NCI-H1930 (cell line): ENCODE measurements at regions not wholly inside any gene's neighbourhood (a gene's known extent, or its start where the extent isn't known, plus 50 kb on each side); places are given as distances from the start of the nearest gene placed in this dataset.

Experiments used
- DNase-seq, 2 experiments: peaks; one replicate each; lab custom pipeline; 2025; lab: John Stamatoyannopoulos, UW

DNA sequence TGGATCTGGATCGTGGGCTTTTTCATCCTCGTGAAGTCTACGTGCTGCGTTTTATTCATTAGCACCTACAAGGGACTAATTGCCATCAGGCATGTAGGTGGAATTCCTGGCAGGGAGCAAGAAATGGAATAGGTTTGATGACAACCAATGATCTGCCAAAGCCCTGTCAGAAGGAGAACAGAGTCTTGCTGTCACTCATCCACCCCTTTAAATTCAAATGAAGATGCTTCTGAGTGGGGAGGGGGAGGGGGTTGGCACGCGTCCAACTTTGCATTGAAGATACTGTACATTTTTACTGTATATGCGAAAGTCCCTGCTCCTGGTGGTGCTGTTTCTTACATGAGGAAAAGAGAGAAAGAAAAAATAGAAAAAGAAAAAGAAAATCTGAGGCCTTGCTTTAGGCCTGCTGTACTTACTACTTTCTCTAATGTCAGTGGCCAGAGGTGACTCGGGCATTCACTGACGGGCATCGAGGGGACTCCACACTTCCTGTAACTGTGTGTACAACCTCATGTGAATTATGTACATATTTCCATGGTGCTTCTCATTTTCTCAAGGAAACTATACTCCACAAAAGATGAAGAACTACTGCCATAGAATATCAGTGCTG, 569.1 kb downstream of the INHBA start:
- no peak for DNase-seq

DNA sequence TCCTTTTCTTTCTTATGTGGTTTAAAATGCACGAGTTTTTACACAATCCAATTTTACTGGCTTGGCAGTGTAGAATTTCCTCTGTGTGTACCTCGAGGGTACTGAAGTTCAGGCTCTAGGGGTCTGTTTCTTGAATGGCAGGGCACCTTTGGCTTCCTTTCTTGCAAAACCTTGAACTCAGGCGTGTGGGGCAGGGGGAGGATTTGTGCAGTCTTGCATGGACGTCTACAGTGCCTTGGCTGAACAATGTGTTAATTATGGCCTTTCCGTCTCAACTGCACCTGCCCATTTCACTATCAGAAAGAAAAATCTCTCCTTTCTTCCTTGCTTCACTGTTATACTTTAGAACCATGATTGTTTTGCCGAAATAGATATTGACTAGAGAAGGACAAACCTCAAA, 570.9 kb downstream of the INHBA start:
- no peak for DNase-seq

DNA sequence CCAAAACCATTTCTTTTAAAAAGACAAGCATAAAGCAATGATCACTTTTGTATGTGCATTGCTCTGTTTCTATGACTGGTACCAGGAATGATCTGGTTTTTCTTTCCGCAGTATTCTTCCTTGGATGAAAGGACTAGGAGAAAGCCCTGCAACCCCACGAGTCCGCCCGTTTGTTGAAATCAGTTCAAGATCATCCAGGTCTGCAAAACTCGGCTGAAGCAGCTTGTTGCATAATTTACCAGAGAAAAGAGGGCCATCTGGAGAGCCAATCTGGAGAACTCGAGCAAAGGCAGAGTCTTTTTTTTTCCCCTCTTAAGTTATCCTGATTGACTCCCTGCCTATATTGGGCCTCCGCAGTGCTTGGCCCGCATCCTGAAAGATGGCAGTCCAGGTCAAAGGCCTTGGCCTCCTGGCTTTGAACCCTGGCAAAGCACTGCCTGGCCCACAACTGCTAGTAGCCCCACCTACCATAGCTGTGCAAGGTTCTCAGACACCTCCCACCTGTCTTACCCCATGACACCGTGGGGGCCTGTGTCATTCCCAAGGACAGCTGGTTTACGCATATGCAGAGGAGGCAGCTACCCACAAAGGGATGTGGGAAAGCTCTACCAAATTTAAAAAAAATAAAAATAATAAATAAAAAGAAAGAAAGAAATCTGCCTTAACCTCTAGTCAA, 572.2 kb downstream of the INHBA start:
- DNase-seq = no peak

DNA sequence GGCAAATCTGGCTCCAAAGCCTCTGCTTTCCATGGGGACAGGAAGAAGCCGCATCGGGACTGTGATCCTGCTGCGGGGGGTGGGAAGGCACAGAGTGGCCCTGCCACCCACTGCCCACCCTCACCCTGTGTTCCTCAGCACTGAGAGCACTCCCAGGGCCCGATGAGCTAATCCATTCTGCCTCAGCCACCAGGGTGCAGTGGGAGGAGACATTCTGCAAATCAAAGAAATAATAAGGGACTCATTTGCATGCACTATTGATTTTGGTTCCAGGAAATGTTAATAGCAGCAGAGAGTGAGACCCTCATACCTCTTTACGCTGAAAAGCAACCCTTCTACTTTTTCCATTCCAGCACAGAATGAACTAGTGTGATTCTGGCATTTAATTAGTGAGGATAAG, 572.8 kb downstream of the INHBA start:
- DNase-seq = no peak

DNA sequence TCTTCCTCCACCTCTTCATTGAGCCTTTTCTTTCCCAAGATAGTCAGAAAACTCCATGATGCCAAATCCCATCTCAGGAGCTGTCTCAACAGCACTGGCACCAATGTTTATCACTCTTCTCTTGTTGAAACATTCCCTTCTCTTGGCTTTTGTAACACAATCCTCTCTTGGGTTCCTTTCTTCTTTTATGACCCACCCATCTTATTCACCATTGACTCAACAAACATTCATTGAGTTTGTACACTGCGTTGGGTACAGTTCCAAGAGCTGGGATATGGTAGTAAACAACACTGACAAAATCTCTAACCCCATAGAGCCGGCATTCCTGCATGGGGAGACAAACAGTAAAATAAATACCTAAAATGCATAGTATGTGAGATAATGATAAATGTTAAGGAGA, 577.5 kb downstream of the INHBA start:
- no peak for DNase-seq

DNA sequence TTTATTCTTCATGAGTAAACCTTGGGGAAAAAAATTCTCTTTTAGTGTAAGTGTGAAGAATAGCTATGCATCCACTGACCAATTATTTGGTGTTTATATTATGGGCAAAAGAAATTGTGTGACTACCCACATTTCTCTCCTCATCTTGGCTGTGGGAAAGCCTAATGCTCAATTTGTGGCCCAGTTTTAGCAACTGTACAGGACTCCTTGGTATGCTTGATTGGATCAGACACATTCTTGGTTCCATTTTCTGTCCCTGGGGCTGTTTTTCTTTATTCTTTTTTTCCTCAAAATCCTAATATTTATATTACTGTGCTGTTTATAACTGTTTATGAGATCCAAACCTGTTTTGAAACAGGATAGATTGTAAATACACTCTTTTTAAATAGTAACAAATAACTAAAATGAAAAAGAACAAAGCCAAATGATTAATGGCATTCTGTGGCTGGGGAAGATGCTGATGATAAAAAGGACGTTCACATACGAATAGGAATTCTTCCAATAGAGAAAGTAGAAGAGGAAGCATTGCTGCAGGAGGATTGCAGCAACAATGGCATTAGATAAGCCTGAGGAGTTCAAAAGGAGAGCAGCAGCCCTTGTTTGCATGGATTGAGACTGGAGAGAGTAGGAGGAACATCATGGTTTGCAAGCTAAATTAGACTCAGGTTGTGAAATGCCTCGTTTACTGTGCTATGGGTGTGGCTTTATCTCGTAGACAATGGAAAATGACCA, 580.5 kb downstream of the INHBA start:
- no peak for DNase-seq

DNA sequence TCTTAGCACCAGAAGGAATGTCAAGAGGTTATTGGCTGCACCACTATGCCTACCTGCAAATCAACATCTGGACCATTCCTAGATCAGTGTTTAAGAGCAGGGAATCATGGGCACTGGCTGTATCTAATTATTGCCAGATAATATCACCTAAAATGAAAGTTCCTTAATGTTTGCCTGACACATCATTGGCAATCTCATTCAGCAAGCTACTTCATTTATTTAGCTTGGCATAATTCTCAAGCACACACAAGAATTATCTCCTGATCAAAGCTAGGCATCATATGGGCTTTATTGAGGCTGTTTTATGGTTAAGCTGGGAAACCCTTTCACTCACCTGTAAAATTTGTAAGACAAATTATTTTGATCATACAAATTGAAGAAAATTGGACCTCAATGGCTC, 581.7 kb downstream of the INHBA start:
- DNase-seq = no peak

DNA sequence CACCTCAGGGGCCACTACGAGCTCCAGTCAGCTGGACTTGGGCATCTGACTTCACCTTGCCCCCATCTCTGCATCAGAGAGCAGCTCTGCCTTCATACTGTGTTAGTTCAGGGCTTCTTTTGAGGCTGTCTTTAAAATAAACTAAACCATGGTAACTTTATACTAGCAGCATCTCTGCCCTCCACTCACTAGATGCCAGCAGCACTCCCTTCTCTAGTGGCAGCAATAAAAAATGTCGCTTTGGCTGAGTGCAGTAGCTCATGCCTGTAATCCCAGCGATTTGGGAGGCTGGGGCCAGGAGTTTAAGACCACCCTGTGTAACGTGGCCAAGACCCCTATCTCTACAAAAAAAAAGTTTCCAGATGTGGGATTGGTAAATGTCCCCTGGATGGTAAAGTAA, 584.4 kb downstream of the INHBA start:
- DNase-seq = no peak

DNA sequence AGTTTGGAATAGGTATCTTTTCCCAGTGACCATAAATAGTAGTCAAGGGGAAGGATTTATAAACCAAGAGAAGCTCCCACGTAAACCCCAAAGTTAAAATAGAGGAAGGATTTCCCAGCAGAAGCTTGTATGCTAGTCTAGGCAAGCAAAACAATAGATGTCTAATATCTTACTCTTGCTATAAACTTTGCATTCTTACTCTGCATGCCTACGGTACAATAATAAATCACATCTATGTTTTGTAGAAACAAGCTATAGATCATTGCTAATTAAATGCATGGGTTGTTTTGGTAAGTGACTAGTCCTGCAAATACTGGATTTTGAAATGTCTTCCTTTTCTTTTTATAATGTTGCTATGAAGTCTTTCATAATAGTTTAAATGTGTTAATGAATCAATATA, 585.5 kb downstream of the INHBA start:
- no peak for DNase-seq

DNA sequence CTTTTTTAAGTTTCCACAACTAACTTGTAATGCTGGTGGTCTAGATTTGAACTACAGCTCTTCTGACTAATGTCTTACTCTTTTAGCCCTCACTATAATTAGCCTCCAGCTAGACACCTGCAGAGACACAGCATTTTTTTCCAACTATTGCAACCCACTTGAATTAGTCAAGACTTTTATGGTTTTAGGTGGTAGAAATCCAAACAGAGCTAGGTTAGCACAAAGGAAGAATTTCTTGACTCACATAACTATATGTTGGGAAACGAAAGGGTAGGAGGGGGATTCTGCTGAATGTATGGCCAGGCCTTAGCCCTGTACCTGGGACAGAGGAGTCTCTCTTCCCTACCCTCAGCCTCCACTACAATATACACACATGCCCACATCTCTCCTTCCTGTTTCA, 586.1 kb downstream of the INHBA start:
- DNase-seq = no peak

DNA sequence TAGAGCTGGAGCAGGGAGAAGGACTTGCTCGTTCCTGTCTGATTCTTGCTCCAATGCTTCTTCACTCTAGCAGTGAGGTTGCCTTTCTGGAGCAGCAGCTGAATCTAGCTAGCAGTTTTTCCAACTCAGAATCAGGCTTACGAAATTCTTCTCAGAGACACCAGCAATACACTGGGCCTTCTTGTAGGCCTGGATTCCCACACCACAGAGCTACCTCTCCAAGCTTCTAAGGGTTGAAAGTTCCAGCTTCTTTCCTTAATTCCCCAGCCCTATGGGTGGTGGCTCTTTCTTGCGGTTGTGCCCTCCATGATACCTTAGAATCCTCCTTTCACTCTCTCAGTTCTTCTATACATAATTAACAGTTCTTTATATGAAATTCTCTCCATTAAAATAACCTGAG, 586.6 kb downstream of the INHBA start:
- DNase-seq = no peak

DNA sequence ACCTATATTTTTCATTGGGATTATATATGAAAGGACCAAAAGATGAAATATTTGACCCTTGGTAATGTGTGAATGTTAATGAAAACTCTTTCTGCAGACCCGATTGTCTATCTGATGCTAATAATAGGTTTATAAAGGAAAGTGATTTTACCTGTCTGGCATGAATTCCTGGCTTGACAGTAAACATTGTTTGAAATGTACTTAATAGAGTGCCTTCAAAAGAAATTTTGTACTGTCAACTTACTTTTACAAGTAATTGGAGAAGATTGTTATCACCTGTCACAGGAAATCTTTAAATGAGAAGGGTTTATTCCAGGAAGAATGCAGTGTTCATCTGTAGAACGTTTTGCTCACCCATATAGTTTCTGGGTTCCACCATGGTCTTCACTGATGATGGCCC, 588.2 kb downstream of the INHBA start:
- DNase-seq = no peak

DNA sequence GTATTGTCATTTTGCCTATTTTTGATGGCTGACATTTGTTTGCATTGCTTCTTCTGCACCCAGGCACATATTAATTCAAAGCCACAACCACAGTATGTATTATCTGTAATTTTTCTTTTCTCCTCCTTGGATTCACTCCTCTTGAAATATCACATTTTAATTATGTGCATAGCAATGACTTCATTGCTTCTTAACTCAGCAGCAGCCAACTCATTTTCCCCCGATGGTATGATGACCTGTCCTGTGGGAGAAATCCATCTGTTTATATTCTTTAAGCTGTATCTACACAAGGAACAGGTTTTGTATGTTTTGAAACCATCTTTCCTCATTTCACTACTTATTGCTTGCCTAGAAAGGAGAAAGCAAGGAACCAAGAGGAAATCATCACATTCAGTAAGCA, 588.8 kb downstream of the INHBA start:
- no peak for DNase-seq

DNA sequence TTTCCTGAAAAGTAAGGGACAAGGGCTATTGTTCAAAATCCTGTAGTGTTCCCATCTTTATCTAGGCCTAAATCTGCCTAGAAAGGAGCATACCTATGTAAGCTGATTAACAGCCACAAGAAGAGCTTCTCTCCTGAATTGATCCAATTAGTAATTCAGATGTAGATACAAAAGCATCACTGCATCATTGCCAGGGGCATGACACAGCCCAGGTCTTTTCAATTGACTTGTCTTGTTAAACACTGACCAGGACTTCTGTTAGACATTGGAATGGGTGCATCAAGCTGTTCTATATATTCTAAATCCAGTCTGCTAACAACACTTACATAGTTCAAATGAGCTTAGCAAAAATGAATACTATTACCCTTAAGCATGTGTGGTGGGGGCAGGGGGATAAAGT, 589.2 kb downstream of the INHBA start:
- DNase-seq = no peak

DNA sequence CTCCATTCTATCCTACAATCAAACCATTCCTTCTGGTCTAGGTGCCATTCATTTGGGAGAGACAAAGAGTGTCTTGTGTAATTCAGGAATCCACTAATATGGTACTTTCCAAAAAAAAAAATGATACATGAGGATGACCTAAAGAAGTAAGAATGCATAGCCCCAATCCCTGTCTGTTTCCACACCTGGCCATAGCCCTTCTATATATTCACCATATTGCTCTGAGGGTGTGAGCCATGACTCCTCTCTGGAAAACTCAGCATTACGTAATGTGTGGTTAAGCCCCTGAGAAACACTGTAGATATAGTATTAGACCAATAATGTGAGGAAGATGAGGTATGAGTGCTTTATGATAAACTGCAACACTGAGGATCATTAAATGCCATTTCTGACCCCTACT, 592.7 kb downstream of the INHBA start:
- no peak for DNase-seq

DNA sequence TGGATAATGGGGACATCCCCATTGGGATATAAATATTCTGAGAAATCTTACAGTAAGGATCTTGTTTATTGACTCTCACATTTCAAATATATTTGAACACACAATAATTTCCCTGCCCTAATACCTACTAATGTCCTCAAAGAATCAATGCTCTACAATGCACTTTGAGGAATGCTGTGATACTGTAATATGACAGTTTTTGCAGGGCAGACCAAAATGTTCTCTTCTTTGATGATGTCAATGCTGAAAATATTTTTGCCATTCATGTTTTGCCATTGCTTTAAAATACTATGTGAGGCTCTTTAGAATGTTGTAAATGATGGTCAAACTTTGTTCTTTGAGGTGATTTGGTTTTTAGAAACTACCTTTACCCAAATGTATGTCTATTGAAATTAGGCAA, 594.1 kb downstream of the INHBA start:
- DNase-seq = no peak

DNA sequence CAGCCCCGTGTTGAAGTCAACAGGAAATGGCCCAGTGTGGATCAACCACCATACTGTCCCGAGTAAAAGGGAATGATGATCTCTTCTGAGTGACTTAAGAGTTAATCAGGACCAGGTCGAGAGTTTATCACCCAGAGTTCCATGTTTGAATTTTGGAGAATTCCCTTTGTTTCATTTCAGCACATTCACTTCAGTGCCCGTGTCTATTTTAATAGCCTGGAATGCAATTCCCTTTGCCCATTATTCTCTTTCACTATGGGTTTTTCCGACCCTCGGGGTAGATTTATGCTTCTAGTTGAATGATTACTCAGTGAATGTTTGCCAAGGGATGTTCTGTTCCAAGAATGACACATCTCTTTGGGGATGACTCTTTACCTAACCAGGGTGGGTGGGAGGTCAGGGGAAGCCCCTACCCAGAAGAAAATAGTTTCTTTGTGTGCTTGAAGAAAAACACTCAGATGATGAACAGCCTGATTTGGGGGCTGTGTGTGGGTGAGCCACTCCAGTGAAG, 594.9 kb downstream of the INHBA start:
- no peak for DNase-seq

DNA sequence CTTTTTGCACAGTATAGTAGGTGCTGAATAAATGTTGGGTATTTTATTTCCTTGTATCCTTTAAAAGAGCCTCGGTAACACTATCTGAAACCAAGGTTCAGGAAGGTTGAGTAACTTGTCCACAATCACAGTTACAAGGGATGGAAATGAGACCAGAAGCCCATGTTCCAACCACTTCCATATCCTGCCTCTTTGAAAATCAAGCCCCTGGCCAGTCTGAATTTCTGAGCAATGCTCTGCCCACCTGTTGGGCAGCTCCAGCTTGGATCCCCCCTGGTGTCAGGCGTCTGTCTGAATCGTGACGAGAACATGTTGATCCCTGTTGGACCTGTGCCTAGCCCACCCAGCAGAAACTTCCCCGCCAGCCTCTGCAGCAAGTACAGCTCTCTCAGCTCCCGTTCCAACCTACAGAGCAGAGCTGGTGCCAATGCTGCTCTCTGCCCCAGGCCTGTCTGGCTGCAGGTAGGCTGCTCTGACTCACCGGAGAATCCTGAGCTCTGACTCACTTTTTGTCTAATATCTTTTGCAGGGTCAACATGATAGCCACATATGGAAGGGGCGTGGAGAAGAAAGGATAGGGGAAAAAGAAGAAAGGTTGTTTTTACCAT, 595.5 kb downstream of the INHBA start:
- no peak for DNase-seq

DNA sequence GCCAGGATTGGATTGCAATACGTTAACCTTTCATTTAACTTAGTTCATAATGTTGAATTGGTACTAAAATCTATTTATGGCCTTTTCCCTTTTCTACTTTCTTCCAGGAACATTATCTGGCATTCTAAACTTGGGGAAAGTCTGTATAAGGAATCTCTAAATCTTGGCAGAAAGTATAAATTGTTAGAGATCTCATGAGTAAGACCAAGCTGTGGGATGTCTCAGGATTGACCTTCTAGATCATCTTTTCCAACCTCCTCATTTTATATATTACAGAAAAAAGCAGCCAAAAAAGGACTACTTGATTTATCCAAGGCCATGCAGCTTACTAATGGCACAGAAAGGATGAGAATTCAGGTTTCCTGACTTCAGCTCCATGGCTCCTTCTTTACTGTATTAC, 598.3 kb downstream of the INHBA start:
- no peak for DNase-seq

DNA sequence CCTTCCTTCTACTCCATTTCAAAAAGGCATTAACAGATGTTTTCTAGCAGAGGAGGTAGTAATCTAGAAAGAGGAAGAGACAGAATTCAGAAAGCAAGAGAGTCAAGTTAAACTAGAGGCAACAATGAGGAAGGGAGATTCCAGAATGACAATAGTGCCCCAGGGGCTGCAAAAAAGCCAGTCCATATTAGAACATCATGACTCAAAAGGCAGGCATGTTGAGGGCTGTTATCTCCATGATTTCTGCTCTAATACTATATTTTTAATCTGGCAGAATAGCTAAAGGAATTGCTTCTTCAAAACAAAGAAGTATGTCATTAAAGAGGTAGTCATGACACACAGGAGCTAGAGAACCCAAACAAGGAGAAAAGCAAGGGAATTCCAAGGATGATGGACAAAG, 599.6 kb downstream of the INHBA start:
- no peak for DNase-seq

DNA sequence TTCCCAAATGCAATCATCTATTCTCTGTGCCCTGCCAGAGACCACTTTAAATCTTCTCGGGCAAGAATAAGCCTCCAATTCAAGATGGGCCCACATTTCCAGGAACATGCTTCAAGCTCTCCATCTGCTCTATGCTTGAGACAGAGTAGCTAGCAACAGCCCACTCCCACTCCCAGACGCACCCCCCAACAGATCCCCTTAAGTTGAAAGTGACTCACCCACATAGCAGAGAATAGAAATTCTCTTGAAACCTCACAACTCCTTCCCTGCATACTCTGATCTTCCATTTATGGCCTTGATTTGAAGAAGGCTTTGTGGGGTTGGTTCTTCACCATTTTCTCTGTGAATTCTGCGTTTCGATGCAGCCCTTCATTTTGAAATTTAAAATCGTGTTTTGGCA, 604.0 kb downstream of the INHBA start:
- DNase-seq = no peak

DNA sequence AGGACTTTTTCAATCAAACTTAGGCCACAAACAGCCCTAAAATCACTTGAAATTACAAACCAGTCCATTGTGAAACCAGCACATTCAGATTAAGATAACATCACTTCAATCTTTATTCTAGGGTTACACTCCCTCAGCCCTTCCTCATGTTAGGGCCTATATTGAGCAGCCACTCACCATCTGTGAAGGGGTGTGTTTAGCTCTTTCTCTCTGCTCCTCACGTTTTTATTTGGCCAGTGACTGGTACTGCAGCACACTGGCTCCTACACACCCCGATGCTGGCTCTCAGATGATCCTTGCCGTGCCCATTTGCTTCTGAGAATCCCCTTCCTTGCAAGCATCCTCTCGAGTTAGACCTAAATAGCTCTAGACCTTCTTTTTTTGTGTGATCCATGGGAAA, 604.5 kb downstream of the INHBA start:
- no peak for DNase-seq

DNA sequence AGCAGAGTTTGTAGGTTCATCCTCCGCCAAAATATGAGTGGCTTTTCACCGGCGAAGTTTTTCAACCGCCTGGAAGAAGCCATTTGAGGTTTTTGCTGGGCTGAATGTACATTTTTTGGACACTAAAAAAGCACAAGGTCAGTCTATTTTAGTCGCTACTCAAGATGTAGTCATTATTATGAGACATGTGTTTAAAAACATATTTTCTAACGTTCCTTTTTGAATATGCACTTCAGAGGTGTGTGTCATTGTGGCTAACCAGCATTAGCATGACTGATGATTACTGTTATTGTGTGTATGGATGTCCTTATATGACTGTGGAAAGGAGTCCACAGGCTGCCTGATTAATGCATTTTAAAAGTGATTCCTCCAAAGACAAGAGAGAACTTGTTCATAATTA, 605.4 kb downstream of the INHBA start:
- no peak for DNase-seq
